ENCODE measurements at regions not wholly inside any gene's neighbourhood (a gene's known extent, or its start where the extent isn't known, plus 50 kb on each side); places are given as distances from the start of the nearest gene placed in this dataset.

- TF ChIP-seq POLR2AphosphoS5 (IDR thresholded peaks at IDR 0.05; ENCODE audit: insufficient read depth, low read depth, low read length): no peak
- no peak for TF ChIP-seq CTCF (IDR thresholded peaks at IDR 0.05; ENCODE audit: extremely low read depth in 1 of 2, insufficient read depth in 1 of 2, low read depth in 1 of 2, low read length in 2 of 2)
- TF ChIP-seq FOS (IDR thresholded peaks at IDR 0.05; ENCODE audit: borderline replicate concordance, insufficient read depth, low read length): no peak
Measured at GRCh38 chr3:96657710-96658109, 156.7 kb upstream of the EPHA6 start.

Data from endothelial cell of umbilical vein (primary cell).